ENCODE measurements at regions not wholly inside any gene's neighbourhood (a gene's known extent, or its start where the extent isn't known, plus 50 kb on each side); places are given as distances from the start of the nearest gene placed in this dataset.

DNA sequence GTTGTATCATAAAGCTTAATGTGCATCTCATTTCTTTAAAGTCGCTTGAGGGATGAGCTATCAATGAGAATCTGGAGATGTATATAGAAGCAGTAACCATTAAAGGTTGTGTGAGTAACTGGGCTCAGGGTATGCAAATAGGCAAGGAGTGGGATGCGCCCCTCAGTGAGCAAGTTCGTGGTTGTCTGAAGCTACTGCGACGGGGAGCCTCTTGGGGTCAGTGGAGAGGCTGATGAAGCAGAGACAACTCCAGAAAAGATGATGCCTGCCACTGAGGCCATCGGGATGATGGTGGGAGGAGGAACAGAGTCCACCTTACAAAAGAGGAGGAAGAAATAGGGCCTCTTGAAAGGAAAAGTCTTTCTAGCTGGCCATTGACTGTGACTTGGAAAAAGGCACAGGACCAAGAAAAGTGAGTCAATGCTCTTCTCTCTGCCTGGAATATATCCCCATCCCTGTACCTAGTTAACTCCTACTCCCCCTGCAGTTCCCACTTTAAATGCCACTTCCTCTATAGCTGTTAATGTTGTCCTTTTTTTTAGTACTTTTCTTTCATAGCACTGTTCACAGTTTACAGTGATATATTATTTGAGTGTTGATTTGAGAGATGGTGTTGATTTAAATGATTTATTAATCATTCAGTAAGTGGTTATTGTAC, 51.4 kb upstream of the LSM6 start:
- TF ChIP-seq, protein P1, sequence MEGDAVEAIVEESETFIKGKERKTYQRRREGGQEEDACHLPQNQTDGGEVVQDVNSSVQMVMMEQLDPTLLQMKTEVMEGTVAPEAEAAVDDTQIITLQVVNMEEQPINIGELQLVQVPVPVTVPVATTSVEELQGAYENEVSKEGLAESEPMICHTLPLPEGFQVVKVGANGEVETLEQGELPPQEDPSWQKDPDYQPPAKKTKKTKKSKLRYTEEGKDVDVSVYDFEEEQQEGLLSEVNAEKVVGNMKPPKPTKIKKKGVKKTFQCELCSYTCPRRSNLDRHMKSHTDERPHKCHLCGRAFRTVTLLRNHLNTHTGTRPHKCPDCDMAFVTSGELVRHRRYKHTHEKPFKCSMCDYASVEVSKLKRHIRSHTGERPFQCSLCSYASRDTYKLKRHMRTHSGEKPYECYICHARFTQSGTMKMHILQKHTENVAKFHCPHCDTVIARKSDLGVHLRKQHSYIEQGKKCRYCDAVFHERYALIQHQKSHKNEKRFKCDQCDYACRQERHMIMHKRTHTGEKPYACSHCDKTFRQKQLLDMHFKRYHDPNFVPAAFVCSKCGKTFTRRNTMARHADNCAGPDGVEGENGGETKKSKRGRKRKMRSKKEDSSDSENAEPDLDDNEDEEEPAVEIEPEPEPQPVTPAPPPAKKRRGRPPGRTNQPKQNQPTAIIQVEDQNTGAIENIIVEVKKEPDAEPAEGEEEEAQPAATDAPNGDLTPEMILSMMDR (IDR thresholded peaks at IDR 0.05; ENCODE audit: low read length, missing control alignments) = no peak

GRCh38 chr4:146123231-146123630, 52.3 kb upstream of the LSM6 start:
- TF ChIP-seq, protein P1 (IDR thresholded peaks at IDR 0.05; ENCODE audit: low read length, missing control alignments) = no peak
- no peak for DNase-seq (ENCODE audit: low read depth)

More for the DNA sequence above, 51.4 kb upstream of the LSM6 start:
- no peak overlapping the region for H3K4me3 ChIP-seq (replicated peaks; ENCODE audit: low read depth, low read length)
- no peak for DNase-seq (ENCODE audit: low read depth)

GRCh38 chr4:146122398-146122797, 53.1 kb upstream of the LSM6 start:
- TF ChIP-seq, protein P1 (IDR thresholded peaks at IDR 0.05; ENCODE audit: low read length, missing control alignments) = no peak
- DNase-seq (ENCODE audit: low read depth) = no peak
- no peak overlapping the region for H3K4me3 ChIP-seq (replicated peaks; ENCODE audit: low read depth, low read length)

More at GRCh38 chr4:146123231-146123630, 52.3 kb upstream of the LSM6 start:
- H3K4me3 ChIP-seq (replicated peaks; ENCODE audit: low read depth, low read length) = no peak overlapping the region

GRCh38 chr4:146121757-146122156, 53.8 kb upstream of the LSM6 start:
- TF ChIP-seq, protein P1 (IDR thresholded peaks at IDR 0.05; ENCODE audit: low read length, missing control alignments) = no peak
- no peak overlapping the region for H3K4me3 ChIP-seq (replicated peaks; ENCODE audit: low read depth, low read length)
- DNase-seq (ENCODE audit: low read depth) = peak; percentile 7

DNA sequence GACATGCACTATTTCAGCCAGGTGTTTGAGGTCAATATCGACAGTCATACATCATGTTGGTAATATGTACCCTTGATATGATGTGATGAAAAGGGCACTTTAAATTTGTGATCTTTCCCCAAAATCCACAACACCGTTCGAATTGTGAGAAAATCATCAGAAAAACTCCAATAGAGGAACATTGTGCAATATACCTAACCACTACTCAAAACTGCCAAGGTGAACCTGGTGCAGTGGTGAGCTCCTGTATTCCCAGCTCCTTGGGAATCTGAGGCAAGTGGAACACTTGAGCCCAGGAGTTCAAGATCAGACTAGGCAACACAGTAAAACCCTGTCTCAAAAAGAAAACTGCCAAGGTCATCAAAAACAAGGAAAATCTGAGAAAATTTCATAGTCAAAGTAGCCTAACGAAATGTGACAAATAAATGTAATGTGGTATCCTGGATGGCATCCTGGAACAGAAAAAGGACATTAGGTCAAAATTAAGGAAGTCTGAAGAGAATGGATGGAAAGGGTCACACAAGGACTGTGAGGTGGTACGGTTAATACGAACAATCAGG, 55.6 kb upstream of the LSM6 start:
- H3K4me3 ChIP-seq (replicated peaks; ENCODE audit: low read depth, low read length) = no peak overlapping the region
- no peak for DNase-seq (ENCODE audit: low read depth)
- TF ChIP-seq, protein P1 (IDR thresholded peaks at IDR 0.05; ENCODE audit: low read length, missing control alignments) = no peak

GRCh38 chr4:146114066-146114465, 61.5 kb upstream of the LSM6 start:
- no peak for DNase-seq (ENCODE audit: low read depth)

More at GRCh38 chr4:146114066-146114465, 61.5 kb upstream of the LSM6 start:
- H3K4me3 ChIP-seq (replicated peaks; ENCODE audit: low read depth, low read length) = no peak overlapping the region
- TF ChIP-seq, protein P1 (IDR thresholded peaks at IDR 0.05; ENCODE audit: low read length, missing control alignments) = no peak

Measured in fibroblast of pulmonary artery (primary cell).